ENCODE measurements at regions not wholly inside any gene's neighbourhood (a gene's known extent, or its start where the extent isn't known, plus 50 kb on each side); places are given as distances from the start of the nearest gene placed in this dataset.

GRCh38 chr22:49692499-49693225 lies 135.0 kb downstream of the BRD1 start:
- Histone ChIP-seq H3K27me3 (no peaks in the 10 kb centered on the region; a peak in 1 of 22 replicates), H3K27ac (peak overlapping the region in 8 of 11 experiments; percentile 45 to 76 (median 55); a peak in 15 of 22 replicates), H3K4me3 (peak overlapping the region in 2 of 10 experiments; percentile 27 to 36; a peak in 3 of 20 replicates), H3K9me3 (replicated peaks in 1 of 11) (peaks cover 24 to 45% (median 33%) of the 10 kb centered on the region in 11 experiments), H3K4me1 (peaks cover 6 to 37% (median 29%) of the 10 kb centered on the region in 10 experiments), H3K36me3 (no peaks in the 10 kb centered on the region), H3K9ac (peak overlapping the region in 7 of 11 experiments; percentile 9 to 53 (median 44); a peak in 9 of 22 replicates), H3K4me2 (peak overlapping the region; percentile 38 to 92 (median 82)), H4K20me1 (no peaks in the 10 kb centered on the region)
- TF ChIP-seq Cebpa-rat (IDR thresholded peaks at IDR 0.05), result no peak

DNA sequence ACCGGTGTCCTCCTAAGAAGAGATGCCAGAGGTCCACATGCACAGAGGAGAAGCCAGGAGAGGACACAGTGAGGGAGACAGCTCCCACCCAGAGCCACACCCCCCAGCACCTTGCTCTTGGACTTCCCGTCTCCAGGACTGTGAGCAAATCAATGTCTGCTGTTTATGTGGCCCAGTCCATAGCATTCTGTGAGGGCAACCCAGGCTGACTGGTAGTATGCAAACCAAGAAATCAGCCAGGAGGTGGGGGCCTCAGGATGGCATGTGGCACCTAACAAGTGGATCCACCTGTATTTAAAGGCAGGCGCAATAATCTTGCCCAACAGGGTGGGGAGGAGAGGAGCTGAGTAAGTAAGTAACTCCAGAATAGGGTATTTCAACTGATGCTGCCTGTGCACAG lies 136.4 kb downstream of the BRD1 start:
- Histone ChIP-seq H3K36me3 (no peaks in the 10 kb centered on the region), H3K4me2 (no peak overlapping the region), H3K9me3 (replicated peaks in 1 of 11) (peaks cover 11 to 31% (median 19%) of the 10 kb centered on the region in 11 experiments; a peak in 21 of 22 replicates), H4K20me1 (no peaks in the 10 kb centered on the region), H3K9ac (no peak overlapping the region), H3K27ac (no peak overlapping the region), H3K27me3 (no peaks in the 10 kb centered on the region), H3K4me1 (peaks cover 6 to 37% (median 29%) of the 10 kb centered on the region in 10 experiments), H3K4me3 (no peak overlapping the region)
- TF ChIP-seq Cebpa-rat (IDR thresholded peaks at IDR 0.05), result no peak

- Histone ChIP-seq H3K4me1 (peaks cover 6 to 37% (median 29%) of the 10 kb centered on the region in 10 experiments), H3K9ac (no peak overlapping the region), H3K9me3 (replicated peaks in 1 of 11) (peaks cover 11 to 23% (median 15%) of the 10 kb centered on the region in 11 experiments; a peak in 21 of 22 replicates), H3K27ac (no peak overlapping the region), H3K4me3 (no peak overlapping the region), H4K20me1 (no peaks in the 10 kb centered on the region), H3K36me3 (no peaks in the 10 kb centered on the region), H3K4me2 (no peak overlapping the region), H3K27me3 (no peaks in the 10 kb centered on the region)
- no peak for TF ChIP-seq Cebpa-rat (IDR thresholded peaks at IDR 0.05)
Measured at GRCh38 chr22:49690454-49690853, 137.2 kb downstream of the BRD1 start.

DNA sequence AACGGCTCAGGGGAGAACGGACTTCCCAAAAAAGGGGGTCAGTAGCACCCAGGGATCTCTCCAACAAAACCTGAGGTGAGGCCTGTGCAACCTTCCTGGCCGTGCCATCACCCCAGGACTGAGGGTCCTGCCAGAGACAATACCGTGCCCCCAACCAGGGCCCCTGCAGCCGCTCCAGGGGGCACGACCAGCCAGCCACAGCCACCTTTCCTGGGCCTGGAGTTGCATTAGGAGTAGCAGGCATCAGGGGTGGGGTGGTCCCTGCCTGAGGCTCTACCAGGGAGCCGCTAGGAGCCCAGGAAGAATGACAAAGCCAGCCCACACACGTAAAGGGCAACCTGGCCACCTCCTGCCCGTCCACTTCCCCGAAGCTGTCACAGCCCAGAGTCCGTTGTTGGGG lies 137.8 kb downstream of the BRD1 start:
- Histone ChIP-seq H3K9me3 (replicated peaks in 1 of 11) (peaks cover 11 to 20% (median 15%) of the 10 kb centered on the region in 11 experiments; a peak in 21 of 22 replicates), H4K20me1 (no peaks in the 10 kb centered on the region), H3K27me3 (no peaks in the 10 kb centered on the region)

DNA sequence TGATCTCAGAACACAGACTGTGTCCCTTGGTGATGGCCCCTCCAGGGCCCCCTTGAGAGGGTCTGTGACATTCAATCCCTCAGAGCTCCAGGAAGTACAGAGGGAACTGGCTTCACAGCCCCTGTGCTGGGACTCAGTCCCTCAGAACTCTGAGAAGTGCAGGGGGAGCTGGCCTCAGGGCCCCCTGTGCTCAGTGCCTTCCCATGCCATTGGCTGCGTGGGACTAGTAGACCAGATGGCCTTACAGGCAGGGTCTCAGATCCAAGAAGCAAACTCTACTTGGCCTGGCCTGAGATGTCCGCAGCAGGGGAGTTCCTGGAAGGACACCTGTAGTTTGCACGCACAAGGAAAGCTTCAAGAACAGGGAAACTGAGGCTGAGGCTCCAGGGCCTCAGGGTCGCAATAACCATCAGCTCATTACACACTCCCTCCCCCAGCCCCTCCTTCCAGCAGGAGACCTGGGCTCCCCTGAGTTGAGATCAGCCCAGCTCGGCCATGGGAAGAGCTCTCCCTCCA lies 138.4 kb downstream of the BRD1 start:
- H3K9ac ChIP-seq, result peak overlapping the region in 2 of 11 experiments; percentile 15 to 44; a peak in 3 of 22 replicates
- H3K27me3 ChIP-seq, result no peaks in the 10 kb centered on the region
- no peak overlapping the region for H3K4me3 ChIP-seq
- H3K4me1 ChIP-seq, result peaks cover 6 to 37% (median 29%) of the 10 kb centered on the region in 10 experiments
- TF ChIP-seq Cebpa-rat (IDR thresholded peaks at IDR 0.05), result no peak
- peaks cover 11 to 20% (median 15%) of the 10 kb centered on the region in 11 experiments; a peak in 21 of 22 replicates for H3K9me3 ChIP-seq (replicated peaks in 1 of 11)
- no peaks in the 10 kb centered on the region for H4K20me1 ChIP-seq
- no peaks in the 10 kb centered on the region for H3K36me3 ChIP-seq
- no peak overlapping the region for H3K27ac ChIP-seq
- peak overlapping the region in 9 of 11 experiments; percentile 21 to 80 (median 69); a peak in 18 of 22 replicates for H3K4me2 ChIP-seq

More for the DNA sequence above, 137.8 kb downstream of the BRD1 start:
- no peak overlapping the region for H3K4me3 ChIP-seq
- H3K36me3 ChIP-seq, result no peaks in the 10 kb centered on the region
- no peak overlapping the region for H3K27ac ChIP-seq
- peaks cover 6 to 37% (median 29%) of the 10 kb centered on the region in 10 experiments for H3K4me1 ChIP-seq
- no peak for TF ChIP-seq Cebpa-rat (IDR thresholded peaks at IDR 0.05)
- peak overlapping the region in 9 of 11 experiments; percentile 21 to 80 (median 69); a peak in 17 of 22 replicates for H3K4me2 ChIP-seq
- H3K9ac ChIP-seq, result peak overlapping the region in 2 of 11 experiments; percentile 15 to 44; a peak in 2 of 22 replicates

GRCh38 chr22:49688516-49689254 lies 139.0 kb downstream of the BRD1 start:
- Histone ChIP-seq H3K27ac (no peak overlapping the region), H3K9ac (no peak overlapping the region), H3K4me2 (peak overlapping the region in 7 of 11 experiments; percentile 48 to 80 (median 72); a peak in 12 of 22 replicates), H4K20me1 (no peaks in the 10 kb centered on the region), H3K36me3 (no peaks in the 10 kb centered on the region), H3K27me3 (no peaks in the 10 kb centered on the region), H3K4me3 (no peak overlapping the region), H3K9me3 (replicated peaks in 1 of 11) (peaks cover 11 to 20% (median 15%) of the 10 kb centered on the region in 11 experiments; a peak in 21 of 22 replicates), H3K4me1 (peaks cover 6 to 34% (median 28%) of the 10 kb centered on the region in 10 experiments)
- no peak for TF ChIP-seq Cebpa-rat (IDR thresholded peaks at IDR 0.05)

GRCh38 chr22:49687786-49688515 lies 139.7 kb downstream of the BRD1 start:
- no peaks in the 10 kb centered on the region for H3K27me3 ChIP-seq
- H4K20me1 ChIP-seq, result no peaks in the 10 kb centered on the region
- no peak overlapping the region for H3K4me2 ChIP-seq
- no peaks in the 10 kb centered on the region for H3K36me3 ChIP-seq
- H3K27ac ChIP-seq, result no peak overlapping the region
- no peak for TF ChIP-seq Cebpa-rat (IDR thresholded peaks at IDR 0.05)
- H3K4me3 ChIP-seq, result no peak overlapping the region
- no peak overlapping the region for H3K9ac ChIP-seq
- H3K4me1 ChIP-seq, result peaks cover 6 to 26% (median 21%) of the 10 kb centered on the region in 10 experiments
- peaks cover 11 to 20% (median 15%) of the 10 kb centered on the region in 11 experiments for H3K9me3 ChIP-seq (replicated peaks in 1 of 11)

DNA sequence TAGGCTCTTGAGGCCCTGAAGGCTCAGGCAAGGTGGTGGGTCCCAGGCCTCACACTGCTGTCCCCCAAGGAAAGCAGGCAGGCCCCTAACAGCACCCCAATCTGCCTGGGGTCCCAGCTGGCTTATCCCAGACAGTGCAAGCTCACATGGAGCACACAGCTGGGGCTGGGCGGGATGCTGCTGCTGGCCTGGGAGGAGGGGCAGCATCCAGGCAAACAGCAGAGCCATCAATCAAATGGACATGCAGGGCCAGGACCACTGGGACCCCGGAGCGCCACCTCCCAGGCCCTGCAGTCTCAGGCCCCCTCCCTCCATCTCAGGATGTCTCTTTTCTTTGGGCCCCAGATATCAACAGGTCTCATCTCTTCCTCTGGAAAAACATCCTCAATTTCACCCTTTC lies 140.3 kb downstream of the BRD1 start:
- Histone ChIP-seq H3K9ac (no peak overlapping the region), H3K4me1 (peaks cover 0 to 20% (median 15%) of the 10 kb centered on the region in 10 experiments; a peak in 17 of 20 replicates), H3K4me2 (no peak overlapping the region), H3K9me3 (replicated peaks in 1 of 11) (peaks cover 11 to 22% (median 15%) of the 10 kb centered on the region in 11 experiments), H3K27ac (no peak overlapping the region), H3K4me3 (no peak overlapping the region), H3K36me3 (no peaks in the 10 kb centered on the region), H3K27me3 (no peaks in the 10 kb centered on the region), H4K20me1 (no peaks in the 10 kb centered on the region)
- no peak for TF ChIP-seq Cebpa-rat (IDR thresholded peaks at IDR 0.05)
